ENCODE measurements at regions not wholly inside any gene's neighbourhood (a gene's known extent, or its start where the extent isn't known, plus 50 kb on each side); places are given as distances from the start of the nearest gene placed in this dataset.

DNA sequence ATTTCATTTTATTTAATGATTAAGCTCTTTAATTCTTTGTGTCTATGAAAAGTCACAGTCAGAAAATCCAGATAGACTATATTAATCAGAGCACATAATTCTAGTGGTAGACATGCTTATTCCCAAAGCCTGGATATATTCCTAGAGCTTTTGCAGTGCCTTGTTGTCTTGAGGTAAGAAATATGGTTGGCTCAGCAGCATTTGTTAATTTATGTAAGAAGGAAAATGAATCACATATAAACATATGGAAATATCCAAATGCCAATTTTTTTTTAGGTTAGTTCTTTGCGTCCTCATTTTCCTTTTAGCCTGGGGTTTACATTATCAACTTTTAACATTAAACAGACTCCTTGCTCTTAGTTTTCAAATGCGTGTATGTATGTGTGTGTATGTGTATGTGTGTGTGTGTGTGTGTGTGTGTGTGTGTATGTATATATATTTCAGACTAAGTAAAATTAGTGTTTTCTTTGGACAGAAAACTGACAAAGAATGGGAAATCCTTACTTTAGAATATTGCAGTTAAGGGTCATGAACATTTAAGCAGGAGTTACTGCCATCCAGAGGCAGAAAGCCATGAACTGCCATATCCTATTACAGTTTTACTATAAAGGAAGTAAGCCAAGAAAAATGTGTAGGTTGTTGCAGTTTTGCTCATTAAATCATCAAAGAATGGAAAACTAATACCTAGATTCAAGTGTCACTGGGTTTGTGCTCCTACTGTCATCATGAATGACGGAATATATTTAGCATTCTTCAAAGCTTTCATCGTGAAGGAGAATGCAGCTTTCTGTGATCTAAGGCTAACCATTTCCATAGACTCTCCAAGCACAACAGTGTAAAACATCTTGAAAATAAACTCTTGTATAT, 477.1 kb upstream of the NR5A2 start:
- no peaks in the 10 kb centered on the region for H3K36me3 ChIP-seq (ENCODE audit: control insufficient read depth, insufficient read depth, low read length)
- no peaks in the 10 kb centered on the region for H3K9me3 ChIP-seq (ENCODE audit: control insufficient read depth, low read length)
- no peak overlapping the region for H3K27ac ChIP-seq (ENCODE audit: low read depth, low read length)
- Mint-ChIP-seq H3K27ac (no peak overlapping the region), H3K4me1 (no peaks in the 10 kb centered on the region), H3K9me3 (no peaks in the 10 kb centered on the region), H3K4me3 (no peak overlapping the region), H3K36me3 (ENCODE audit: low read depth) (no peaks in the 10 kb centered on the region), H3K27me3 (ENCODE audit: insufficient read depth) (no peaks in the 10 kb centered on the region)
- H3K9ac ChIP-seq (ENCODE audit: extremely low read depth, low read length, poor library complexity, severe bottlenecking): no peak overlapping the region
- no peaks in the 10 kb centered on the region for H3K4me1 ChIP-seq (ENCODE audit: control insufficient read depth, insufficient read depth, low read length)
- 91 to 100% methylated on average over 1 to 4 of the region's 4 CpGs for WGBS, 2 experiments (ENCODE audit: insufficient coverage in 1 of 2, insufficient read length in 1 of 2)
- DNase-seq: no peak
- TF ChIP-seq, protein P1, sequence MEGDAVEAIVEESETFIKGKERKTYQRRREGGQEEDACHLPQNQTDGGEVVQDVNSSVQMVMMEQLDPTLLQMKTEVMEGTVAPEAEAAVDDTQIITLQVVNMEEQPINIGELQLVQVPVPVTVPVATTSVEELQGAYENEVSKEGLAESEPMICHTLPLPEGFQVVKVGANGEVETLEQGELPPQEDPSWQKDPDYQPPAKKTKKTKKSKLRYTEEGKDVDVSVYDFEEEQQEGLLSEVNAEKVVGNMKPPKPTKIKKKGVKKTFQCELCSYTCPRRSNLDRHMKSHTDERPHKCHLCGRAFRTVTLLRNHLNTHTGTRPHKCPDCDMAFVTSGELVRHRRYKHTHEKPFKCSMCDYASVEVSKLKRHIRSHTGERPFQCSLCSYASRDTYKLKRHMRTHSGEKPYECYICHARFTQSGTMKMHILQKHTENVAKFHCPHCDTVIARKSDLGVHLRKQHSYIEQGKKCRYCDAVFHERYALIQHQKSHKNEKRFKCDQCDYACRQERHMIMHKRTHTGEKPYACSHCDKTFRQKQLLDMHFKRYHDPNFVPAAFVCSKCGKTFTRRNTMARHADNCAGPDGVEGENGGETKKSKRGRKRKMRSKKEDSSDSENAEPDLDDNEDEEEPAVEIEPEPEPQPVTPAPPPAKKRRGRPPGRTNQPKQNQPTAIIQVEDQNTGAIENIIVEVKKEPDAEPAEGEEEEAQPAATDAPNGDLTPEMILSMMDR (conservative IDR thresholded peaks at IDR 0.05): no peak
- H3K4me3 ChIP-seq (ENCODE audit: low read length): no peak overlapping the region
- H3K27me3 ChIP-seq (ENCODE audit: control insufficient read depth, insufficient read depth, low read length, poor library complexity, severe bottlenecking): no peaks in the 10 kb centered on the region

DNA sequence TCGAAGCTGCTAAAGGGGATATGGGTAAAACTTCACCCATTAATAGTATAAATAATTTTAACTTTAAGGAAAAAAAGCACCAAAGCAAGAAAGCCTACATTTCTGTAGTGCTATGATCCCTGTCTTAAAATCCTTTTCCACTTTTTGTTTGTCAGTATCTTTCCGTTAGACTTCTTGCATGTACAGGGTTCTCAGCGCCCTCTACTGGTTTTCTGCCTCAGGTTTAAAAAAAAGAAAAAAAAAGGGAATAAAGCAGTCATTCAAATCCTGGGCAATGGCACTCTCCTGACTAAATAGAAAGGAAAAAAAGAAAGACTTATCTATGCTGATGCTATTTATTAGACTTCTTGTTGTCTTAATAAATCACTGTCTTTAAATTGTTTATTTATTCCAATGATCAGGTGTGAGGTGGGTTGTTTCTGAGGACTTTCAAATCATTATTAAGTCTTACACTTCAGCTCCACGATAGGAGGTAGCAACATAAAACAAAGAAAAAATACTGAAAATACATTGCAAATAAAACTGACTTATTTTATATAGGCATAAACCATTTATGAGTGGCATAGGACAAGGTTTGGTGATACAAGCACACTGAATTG, 475.4 kb upstream of the NR5A2 start:
- DNase-seq: peak; percentile 71
- H3K9me3 Mint-ChIP-seq: no peaks in the 10 kb centered on the region
- 0 to 7% methylated on average over 2 of the region's 4 CpGs for WGBS, 2 experiments (ENCODE audit: insufficient coverage in 1 of 2, insufficient read length in 1 of 2)
- no peak overlapping the region for H3K9ac ChIP-seq (ENCODE audit: extremely low read depth, low read length, poor library complexity, severe bottlenecking)
- H3K27me3 Mint-ChIP-seq (ENCODE audit: insufficient read depth): no peaks in the 10 kb centered on the region
- no peaks in the 10 kb centered on the region for H3K36me3 Mint-ChIP-seq (ENCODE audit: low read depth)
- H3K4me3 ChIP-seq (ENCODE audit: low read length): no peak overlapping the region
- H3K4me3 Mint-ChIP-seq: no peak overlapping the region
- H3K36me3 ChIP-seq (ENCODE audit: control insufficient read depth, insufficient read depth, low read length): no peaks in the 10 kb centered on the region
- no peaks in the 10 kb centered on the region for H3K9me3 ChIP-seq (ENCODE audit: control insufficient read depth, low read length)
- no peaks in the 10 kb centered on the region for H3K4me1 Mint-ChIP-seq
- H3K4me1 ChIP-seq (ENCODE audit: control insufficient read depth, insufficient read depth, low read length): no peaks in the 10 kb centered on the region
- H3K27me3 ChIP-seq (ENCODE audit: control insufficient read depth, insufficient read depth, low read length, poor library complexity, severe bottlenecking): no peaks in the 10 kb centered on the region
- H3K27ac Mint-ChIP-seq: no peak overlapping the region
- no peak overlapping the region for H3K27ac ChIP-seq (ENCODE audit: low read depth, low read length)
- TF ChIP-seq, protein P1 (conservative IDR thresholded peaks at IDR 0.05): peak; percentile 87

DNA sequence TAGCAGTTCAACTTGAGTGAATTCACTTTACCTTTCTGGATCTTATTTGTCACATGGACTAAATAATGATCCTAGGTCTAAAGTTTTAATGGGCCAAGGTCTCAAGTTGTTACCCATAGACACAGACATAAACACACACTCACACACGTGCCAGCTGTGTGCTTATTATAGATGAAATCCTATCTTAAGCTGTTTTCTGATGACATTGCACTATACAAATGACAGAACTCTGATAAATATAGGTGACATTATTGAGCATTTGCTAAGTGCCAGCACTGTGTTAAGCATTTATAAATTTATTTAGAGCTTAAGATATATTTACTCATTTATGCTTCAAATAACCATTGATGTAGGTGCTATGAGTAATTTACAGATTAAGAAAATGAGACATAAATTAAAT, 474.4 kb upstream of the NR5A2 start:
- no peaks in the 10 kb centered on the region for H3K4me1 Mint-ChIP-seq
- H3K4me3 Mint-ChIP-seq: no peak overlapping the region
- no peaks in the 10 kb centered on the region for H3K27me3 Mint-ChIP-seq (ENCODE audit: insufficient read depth)
- no peaks in the 10 kb centered on the region for H3K9me3 Mint-ChIP-seq
- Histone ChIP-seq H3K9ac (ENCODE audit: extremely low read depth, low read length, poor library complexity, severe bottlenecking) (no peak overlapping the region), H3K36me3 (ENCODE audit: control insufficient read depth, insufficient read depth, low read length) (no peaks in the 10 kb centered on the region), H3K9me3 (ENCODE audit: control insufficient read depth, low read length) (no peaks in the 10 kb centered on the region), H3K4me1 (ENCODE audit: control insufficient read depth, insufficient read depth, low read length) (no peaks in the 10 kb centered on the region), H3K4me3 (ENCODE audit: low read length) (no peak overlapping the region), H3K27ac (ENCODE audit: low read depth, low read length) (no peak overlapping the region), H3K27me3 (ENCODE audit: control insufficient read depth, insufficient read depth, low read length, poor library complexity, severe bottlenecking) (no peaks in the 10 kb centered on the region)
- WGBS, 2 experiments (ENCODE audit: insufficient coverage in 1 of 2, insufficient read length in 1 of 2): 60% methylated on average over 1 of the region's 1 CpG; no CpG with 5 or more reads in 1 of the 2 experiments
- H3K36me3 Mint-ChIP-seq (ENCODE audit: low read depth): no peaks in the 10 kb centered on the region
- no peak overlapping the region for H3K27ac Mint-ChIP-seq
- DNase-seq: no peak
- TF ChIP-seq, protein P1 (conservative IDR thresholded peaks at IDR 0.05): no peak

Data from endodermal cell (in vitro differentiated cells).